GM12864 (cell line): ENCODE measurements at regions not wholly inside any gene's neighbourhood (a gene's known extent, or its start where the extent isn't known, plus 50 kb on each side); places are given as distances from the start of the nearest gene placed in this dataset.

Experiments used
- DNase-seq: peaks from one replicate; pipeline ENCODE4 v3.0.0-alpha.2; 2011; ENCODE audit warnings: low read depth
- H3K4me3 ChIP-seq: 2 replicates; pipeline ENCODE4 v1.5.1; 2011; ENCODE audit warnings: mild to moderate bottlenecking, low read depth, low read length, control low read depth
- TF ChIP-seq, protein P1 (sequence below): IDR thresholded peaks from 2 replicates; pipeline ENCODE4 v1.5.1; 2011; ENCODE audit warnings: low read depth, mild to moderate bottlenecking, moderate library complexity, low read length, control low read depth, inconsistent platforms; ENCODE audit errors: missing control alignments

DNA sequence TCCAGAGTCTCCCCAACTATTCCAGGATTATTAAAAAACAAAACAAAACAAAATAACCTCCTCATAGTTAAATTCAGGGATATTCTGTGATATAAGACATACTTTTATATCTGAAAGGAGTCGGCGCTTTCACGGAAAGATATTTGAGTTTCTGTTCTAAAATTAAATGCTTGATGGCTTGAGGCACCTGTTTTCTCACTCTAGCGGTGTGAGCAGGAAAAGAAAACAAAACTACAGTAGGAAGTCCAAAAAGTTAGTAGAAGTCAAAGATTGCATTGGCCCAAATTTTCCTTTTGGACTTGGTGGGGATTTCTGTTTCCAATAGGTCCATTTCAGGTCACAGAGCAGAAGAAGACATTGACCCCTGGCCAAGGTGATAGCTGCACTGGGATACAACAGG is 716.1 kb upstream of the POT1 start:
- TF ChIP-seq, protein P1, sequence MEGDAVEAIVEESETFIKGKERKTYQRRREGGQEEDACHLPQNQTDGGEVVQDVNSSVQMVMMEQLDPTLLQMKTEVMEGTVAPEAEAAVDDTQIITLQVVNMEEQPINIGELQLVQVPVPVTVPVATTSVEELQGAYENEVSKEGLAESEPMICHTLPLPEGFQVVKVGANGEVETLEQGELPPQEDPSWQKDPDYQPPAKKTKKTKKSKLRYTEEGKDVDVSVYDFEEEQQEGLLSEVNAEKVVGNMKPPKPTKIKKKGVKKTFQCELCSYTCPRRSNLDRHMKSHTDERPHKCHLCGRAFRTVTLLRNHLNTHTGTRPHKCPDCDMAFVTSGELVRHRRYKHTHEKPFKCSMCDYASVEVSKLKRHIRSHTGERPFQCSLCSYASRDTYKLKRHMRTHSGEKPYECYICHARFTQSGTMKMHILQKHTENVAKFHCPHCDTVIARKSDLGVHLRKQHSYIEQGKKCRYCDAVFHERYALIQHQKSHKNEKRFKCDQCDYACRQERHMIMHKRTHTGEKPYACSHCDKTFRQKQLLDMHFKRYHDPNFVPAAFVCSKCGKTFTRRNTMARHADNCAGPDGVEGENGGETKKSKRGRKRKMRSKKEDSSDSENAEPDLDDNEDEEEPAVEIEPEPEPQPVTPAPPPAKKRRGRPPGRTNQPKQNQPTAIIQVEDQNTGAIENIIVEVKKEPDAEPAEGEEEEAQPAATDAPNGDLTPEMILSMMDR = no peak
- DNase-seq = no peak
- H3K4me3 ChIP-seq = no peak overlapping the region

DNA sequence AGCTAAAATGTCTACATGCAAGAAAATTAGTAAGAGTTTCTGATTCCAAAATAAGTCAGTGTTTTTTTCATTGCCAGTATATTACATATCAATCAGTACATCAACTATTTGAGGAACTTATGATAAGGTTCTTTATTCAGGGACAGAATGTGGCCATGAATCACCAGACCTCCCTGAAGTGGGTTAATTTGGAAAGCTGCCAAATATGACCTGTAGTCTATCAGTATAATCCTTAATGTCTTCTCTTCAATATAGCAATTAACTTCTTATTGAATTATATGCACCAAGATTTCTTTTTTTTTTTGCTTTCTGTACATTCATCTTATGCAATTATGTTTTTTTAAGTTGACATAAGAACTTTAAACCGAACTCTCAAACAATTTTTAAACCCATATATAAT is 714.5 kb upstream of the POT1 start:
- DNase-seq = no peak
- H3K4me3 ChIP-seq = no peak overlapping the region
- TF ChIP-seq, protein P1 = no peak

DNA sequence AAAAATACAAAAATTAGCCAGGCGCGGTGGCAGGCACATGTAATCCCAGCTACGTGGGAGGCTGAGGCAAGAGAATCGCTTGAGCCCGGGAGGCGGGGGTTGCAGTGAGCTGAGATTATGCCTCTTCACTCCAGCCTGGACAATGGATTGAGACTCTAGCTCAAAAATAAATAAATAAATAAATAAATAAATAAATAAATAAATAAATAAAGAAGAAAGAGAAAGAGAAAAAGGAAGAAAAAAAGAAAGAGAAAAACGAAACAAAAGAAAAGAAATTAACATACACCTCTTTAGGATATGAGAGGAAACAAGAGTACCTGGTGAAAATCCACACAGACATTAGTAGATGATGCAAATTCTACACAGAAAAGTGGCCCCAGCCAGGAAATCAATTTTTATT is 713.7 kb upstream of the POT1 start:
- H3K4me3 ChIP-seq = no peak overlapping the region
- DNase-seq = no peak
- TF ChIP-seq, protein P1 = no peak

DNA sequence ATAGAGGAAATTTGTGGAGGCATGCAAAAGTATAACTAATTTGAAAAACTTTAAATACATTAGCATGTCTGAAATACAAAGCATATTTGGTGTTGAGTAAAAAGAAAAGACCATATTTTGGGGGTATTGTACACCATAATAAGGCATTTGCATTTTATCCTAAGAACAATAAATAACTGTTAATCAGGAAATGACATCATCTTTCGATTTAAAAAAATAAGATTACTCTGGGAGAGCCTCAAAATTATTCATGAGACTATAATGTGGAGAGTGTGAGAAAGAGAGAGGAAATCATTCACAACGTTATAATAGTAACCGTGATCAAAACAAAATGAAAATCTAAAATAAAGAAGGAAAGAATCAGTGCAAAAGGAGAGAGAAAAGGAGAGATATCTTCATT is 712.3 kb upstream of the POT1 start:
- no peak overlapping the region for H3K4me3 ChIP-seq
- TF ChIP-seq, protein P1 = no peak
- DNase-seq = no peak

DNA sequence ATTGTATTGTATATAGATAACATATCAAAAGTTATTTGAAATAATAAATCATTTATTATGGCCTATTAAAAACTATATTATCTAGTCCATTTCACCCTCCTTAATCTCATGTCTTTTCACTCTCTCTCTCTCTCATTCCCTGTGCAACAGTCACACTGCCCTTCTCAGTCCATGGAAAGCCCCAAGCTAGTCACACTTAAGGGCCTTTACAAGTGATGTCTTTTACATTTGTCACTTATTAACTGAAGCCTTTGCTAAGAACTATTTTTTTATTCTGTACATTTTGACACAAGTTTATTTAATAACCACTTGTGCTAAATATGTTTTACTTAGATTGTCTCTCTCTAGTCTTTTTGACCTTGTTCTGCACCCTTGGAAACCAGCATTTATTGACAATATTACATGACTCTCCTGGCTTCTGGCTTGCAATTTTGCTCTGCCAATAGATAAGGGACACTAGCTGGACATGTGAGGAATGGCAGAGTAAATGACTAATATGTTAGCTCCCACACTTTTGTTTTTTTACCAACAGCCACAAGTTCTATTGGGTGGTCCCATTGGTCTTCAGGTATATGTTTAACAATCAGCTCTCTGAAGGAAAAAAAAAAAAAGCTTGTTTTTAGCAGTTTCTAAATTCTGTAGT is 706.8 kb upstream of the POT1 start:
- DNase-seq = no peak
- TF ChIP-seq, protein P1 = no peak
- no peak overlapping the region for H3K4me3 ChIP-seq

DNA sequence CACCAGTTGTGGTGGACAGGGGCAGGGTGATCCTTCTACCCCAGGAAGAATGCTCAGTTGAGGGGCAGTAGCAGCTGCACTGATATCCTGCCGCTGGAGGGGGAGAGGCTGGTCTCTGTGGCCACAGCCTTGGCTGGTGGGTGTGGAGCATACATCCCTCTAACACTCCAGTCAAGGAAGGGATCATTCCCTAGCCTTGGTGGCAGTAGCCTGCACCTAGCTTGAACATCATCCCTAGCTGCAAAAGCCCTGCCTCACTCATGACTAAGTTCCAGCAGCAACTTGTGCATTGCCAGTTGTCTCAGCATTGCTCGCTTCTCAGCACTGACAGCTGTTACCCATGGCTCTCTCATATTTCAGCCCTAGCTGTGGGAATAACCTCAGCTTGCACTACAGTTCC is 688.9 kb upstream of the POT1 start:
- no peak overlapping the region for H3K4me3 ChIP-seq
- DNase-seq = no peak
- TF ChIP-seq, protein P1 = no peak

DNA sequence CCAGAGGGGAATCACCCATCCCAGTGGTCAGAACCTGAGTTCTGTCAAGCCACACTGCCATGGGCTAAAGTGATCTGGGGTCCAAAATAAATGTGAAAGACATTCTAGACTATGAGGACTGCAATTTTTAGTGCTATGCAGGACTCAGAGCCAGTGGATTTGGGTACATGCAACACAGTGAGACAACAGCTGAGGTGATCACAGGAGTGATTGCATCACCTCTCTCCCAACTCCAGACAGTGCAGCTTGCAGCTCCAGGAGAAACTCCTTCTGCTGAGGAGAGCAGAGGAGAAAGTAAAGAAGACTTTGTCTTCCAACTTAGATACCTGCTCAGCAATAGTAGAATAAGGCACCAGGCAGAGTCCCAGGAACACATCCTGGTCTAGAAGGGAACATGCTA is 682.0 kb upstream of the POT1 start:
- no peak overlapping the region for H3K4me3 ChIP-seq
- no peak for DNase-seq
- TF ChIP-seq, protein P1 = no peak
